Caco-2 (cell line): ENCODE measurements at regions not wholly inside any gene's neighbourhood (a gene's known extent, or its start where the extent isn't known, plus 50 kb on each side); places are given as distances from the start of the nearest gene placed in this dataset.

Source experiments
- BruUV-seq: library from RNA; stranded (reverse); fragments of 400-500 nt; replicated peaks from 2 replicates; lab custom pipeline; 2021; lab: Mats Ljungman, UMichigan
- CTCF ChIA-PET: fragments of 300-600 bp; sonication (Branson Sonifier 250); formaldehyde crosslinking; loops from one replicate; lab custom pipeline; 2022; ENCODE audit warnings: antibody characterized with exemption; lab: Charles Lee
- POLR2A ChIA-PET: fragments of 300-600 bp; sonication (Branson Sonifier 250); formaldehyde crosslinking; loops from one replicate; lab custom pipeline; 2022; ENCODE audit warnings: antibody characterized with exemption; lab: Charles Lee
- DNase-seq, 2 experiments: peaks; one replicate each; pipeline versions ENCODE4 v3.0.0 to v3.0.0-alpha.2; 2020 to 2022
- H3K27me3 ChIP-seq: replicated peaks from 2 replicates; pipeline ENCODE4 v1.6.0; 2011; ENCODE audit warnings: low read length; ENCODE audit not compliant: control insufficient read depth, insufficient read depth
- H3K36me3 ChIP-seq: 2 replicates; pipeline ENCODE4 v1.5.1; 2011; ENCODE audit warnings: low read length; ENCODE audit not compliant: control insufficient read depth, insufficient read depth
- H3K4me1 ChIP-seq: fragments of 250-450 bp; sonication (Bioruptor Pico); 2 replicates; pipeline ENCODE4 v1.5.1; 2020; ENCODE audit warnings: mild to moderate bottlenecking
- H3K4me3 ChIP-seq: 2 replicates; pipeline ENCODE4 v1.5.1; 2011; ENCODE audit warnings: low read depth, mild to moderate bottlenecking, control low read depth, low read length
- H3K9me3 ChIP-seq: fragments of 250-450 bp; sonication (Bioruptor Pico); 2 replicates; pipeline ENCODE4 v1.5.1; 2020; ENCODE audit warnings: mild to moderate bottlenecking, moderate library complexity
- H3K27ac Mint-ChIP-seq: one replicate; pipeline ENCODE4 v1.8.0; 2022; ENCODE audit warnings: mixed read lengths; ENCODE audit not compliant: unreplicated experiment
- H3K27me3 Mint-ChIP-seq: one replicate; pipeline ENCODE4 v1.8.0; 2022; ENCODE audit warnings: mixed read lengths; ENCODE audit not compliant: insufficient read depth, unreplicated experiment
- H3K36me3 Mint-ChIP-seq: one replicate; pipeline ENCODE4 v1.8.0; 2022; ENCODE audit warnings: mild to moderate bottlenecking, mixed read lengths; ENCODE audit not compliant: insufficient read depth, unreplicated experiment
- H3K4me1 Mint-ChIP-seq: one replicate; pipeline ENCODE4 v1.8.0; 2022; ENCODE audit warnings: low read depth, mixed read lengths; ENCODE audit not compliant: unreplicated experiment
- H3K4me3 Mint-ChIP-seq: one replicate; pipeline ENCODE4 v1.8.0; 2022; ENCODE audit warnings: mild to moderate bottlenecking, moderate library complexity, mixed read lengths; ENCODE audit not compliant: unreplicated experiment
- H3K9me3 Mint-ChIP-seq: one replicate; pipeline ENCODE4 v1.8.0; 2022; ENCODE audit warnings: mixed read lengths; ENCODE audit not compliant: unreplicated experiment
- intact Hi-C: fragments of 100-400 bp; cut with micrococcal nuclease; formaldehyde crosslinking; loops from one replicate; pipeline ENCODE4 v1.10.0; 2022; ENCODE audit not compliant: unreplicated experiment
- TF ChIP-seq, protein P1 (sequence below), 2 experiments: fragments of 200-600 bp in 1 of 2; IDR thresholded peaks; 1 replicate in 1 of 2; 2 replicates in 1 of 2; pipeline versions ENCODE4 v1.5.1 to v1.8.0; 2011 to 2022; ENCODE audit warnings: antibody characterized with exemption in 1 of 2, control low read depth in 1 of 2, inconsistent platforms in 1 of 2, low read depth in 1 of 2, low read length in 1 of 2, mild to moderate bottlenecking in 1 of 2, moderate library complexity in 1 of 2; ENCODE audit not compliant: insufficient read depth in 1 of 2, severe bottlenecking in 1 of 2, unreplicated experiment in 1 of 2

GRCh38 chr20:51159303-51159702 lies 136.4 kb upstream of the KCNG1 start:
- Mint-ChIP-seq H3K27me3 (peaks cover 28% of the 10 kb centered on the region), H3K27ac (no peak overlapping the region), H3K36me3 (no peaks in the 10 kb centered on the region)

GRCh38 chr20:51158226-51158625 lies 135.3 kb upstream of the KCNG1 start:
- H3K4me1 ChIP-seq = no peaks in the 10 kb centered on the region
- no peak overlapping the region for H3K4me3 ChIP-seq
- Mint-ChIP-seq H3K4me1 (no peaks in the 10 kb centered on the region), H3K27me3 (peaks cover 35% of the 10 kb centered on the region), H3K27ac (no peak overlapping the region), H3K9me3 (no peaks in the 10 kb centered on the region), H3K4me3 (no peak overlapping the region), H3K36me3 (no peaks in the 10 kb centered on the region)
- TF ChIP-seq, protein P1, sequence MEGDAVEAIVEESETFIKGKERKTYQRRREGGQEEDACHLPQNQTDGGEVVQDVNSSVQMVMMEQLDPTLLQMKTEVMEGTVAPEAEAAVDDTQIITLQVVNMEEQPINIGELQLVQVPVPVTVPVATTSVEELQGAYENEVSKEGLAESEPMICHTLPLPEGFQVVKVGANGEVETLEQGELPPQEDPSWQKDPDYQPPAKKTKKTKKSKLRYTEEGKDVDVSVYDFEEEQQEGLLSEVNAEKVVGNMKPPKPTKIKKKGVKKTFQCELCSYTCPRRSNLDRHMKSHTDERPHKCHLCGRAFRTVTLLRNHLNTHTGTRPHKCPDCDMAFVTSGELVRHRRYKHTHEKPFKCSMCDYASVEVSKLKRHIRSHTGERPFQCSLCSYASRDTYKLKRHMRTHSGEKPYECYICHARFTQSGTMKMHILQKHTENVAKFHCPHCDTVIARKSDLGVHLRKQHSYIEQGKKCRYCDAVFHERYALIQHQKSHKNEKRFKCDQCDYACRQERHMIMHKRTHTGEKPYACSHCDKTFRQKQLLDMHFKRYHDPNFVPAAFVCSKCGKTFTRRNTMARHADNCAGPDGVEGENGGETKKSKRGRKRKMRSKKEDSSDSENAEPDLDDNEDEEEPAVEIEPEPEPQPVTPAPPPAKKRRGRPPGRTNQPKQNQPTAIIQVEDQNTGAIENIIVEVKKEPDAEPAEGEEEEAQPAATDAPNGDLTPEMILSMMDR (IDR thresholded peaks at IDR 0.05; ENCODE audit: insufficient read depth in 1 of 2, low read depth in 1 of 2, low read length in 1 of 2, severe bottlenecking in 1 of 2, unreplicated experiment in 1 of 2) = no peak
- peaks cover 7% of the 10 kb centered on the region for H3K27me3 ChIP-seq
- H3K36me3 ChIP-seq = no peaks in the 10 kb centered on the region
- CTCF ChIA-PET = interaction anchor here (0.8 kb wide), 1 partner anchor 171 kb away, joined by 3 read pairs; no protein-coding TSS in a partner anchor
- POLR2A ChIA-PET = no interaction called here
- no peaks in the 10 kb centered on the region for H3K9me3 ChIP-seq
- intact Hi-C loops = no loop called here
- BruUV-seq = no TSS peak
- DNase-seq = no peak

More at GRCh38 chr20:51159303-51159702, 136.4 kb upstream of the KCNG1 start:
- Mint-ChIP-seq H3K4me3 (no peak overlapping the region), H3K4me1 (no peaks in the 10 kb centered on the region), H3K9me3 (no peaks in the 10 kb centered on the region)
- no peaks in the 10 kb centered on the region for H3K4me1 ChIP-seq
- TF ChIP-seq, protein P1 (IDR thresholded peaks at IDR 0.05; ENCODE audit: insufficient read depth in 1 of 2, low read depth in 1 of 2, low read length in 1 of 2, severe bottlenecking in 1 of 2, unreplicated experiment in 1 of 2) = no peak
- DNase-seq = no peak
- POLR2A ChIA-PET = no interaction called here
- no peaks in the 10 kb centered on the region for H3K36me3 ChIP-seq
- no peak overlapping the region for H3K4me3 ChIP-seq
- CTCF ChIA-PET = interaction anchor here (0.7 kb wide), 1 partner anchor 144 kb away, joined by 3 read pairs; no protein-coding TSS in a partner anchor
- H3K27me3 ChIP-seq = peaks cover 7% of the 10 kb centered on the region
- intact Hi-C loops = no loop called here
- no peaks in the 10 kb centered on the region for H3K9me3 ChIP-seq
- BruUV-seq = no TSS peak

- Histone ChIP-seq H3K4me1 (no peaks in the 10 kb centered on the region), H3K36me3 (no peaks in the 10 kb centered on the region), H3K9me3 (no peaks in the 10 kb centered on the region), H3K4me3 (no peak overlapping the region), H3K27me3 (peaks cover 7% of the 10 kb centered on the region)
- no peaks in the 10 kb centered on the region for H3K9me3 Mint-ChIP-seq
- no peak overlapping the region for H3K4me3 Mint-ChIP-seq
- H3K4me1 Mint-ChIP-seq = no peaks in the 10 kb centered on the region
- intact Hi-C loops = no loop called here
- POLR2A ChIA-PET = no interaction called here
- no TSS peak for BruUV-seq
- DNase-seq = no peak
- CTCF ChIA-PET = no interaction called here
- H3K27ac Mint-ChIP-seq = no peak overlapping the region
- TF ChIP-seq, protein P1 (IDR thresholded peaks at IDR 0.05; ENCODE audit: insufficient read depth in 1 of 2, low read depth in 1 of 2, low read length in 1 of 2, severe bottlenecking in 1 of 2, unreplicated experiment in 1 of 2) = no peak
- H3K27me3 Mint-ChIP-seq = peaks cover 32% of the 10 kb centered on the region
- no peaks in the 10 kb centered on the region for H3K36me3 Mint-ChIP-seq
Measured at GRCh38 chr20:51156041-51156982, 133.4 kb upstream of the KCNG1 start.
